ENCODE measurements at regions not wholly inside any gene's neighbourhood (a gene's known extent, or its start where the extent isn't known, plus 50 kb on each side); places are given as distances from the start of the nearest gene placed in this dataset.

DNA sequence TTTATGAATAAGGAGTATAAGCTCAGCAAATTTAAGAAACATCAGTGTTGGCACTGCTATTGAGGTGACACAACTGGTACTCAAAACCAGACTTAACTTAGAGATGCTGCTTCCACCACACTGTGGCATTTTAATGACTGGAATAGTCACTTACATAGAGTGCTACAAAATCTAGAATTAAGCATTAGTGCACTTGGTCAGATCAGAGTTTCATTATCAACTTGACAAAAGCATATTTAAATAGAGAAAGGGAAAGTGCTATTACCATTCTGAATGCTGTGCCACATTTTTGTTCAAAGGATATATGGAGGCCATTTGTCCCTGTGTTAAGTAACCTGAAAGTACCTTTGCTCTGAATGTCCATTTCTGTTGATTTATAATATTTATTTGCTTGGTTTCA is 800.7 kb upstream of the ALCAM start:
- TF ChIP-seq LEF1 (IDR thresholded peaks at IDR 0.05; ENCODE audit: borderline replicate concordance): no peak
- TF ChIP-seq ARNT (IDR thresholded peaks at IDR 0.05): no peak
- TF ChIP-seq PKNOX1 (IDR thresholded peaks at IDR 0.05): no peak
- no peak for TF ChIP-seq NFRKB (IDR thresholded peaks at IDR 0.05)
- TF ChIP-seq FOXM1 (IDR thresholded peaks at IDR 0.05; ENCODE audit: borderline replicate concordance): no peak
- TF ChIP-seq CTBP1 (IDR thresholded peaks at IDR 0.05; ENCODE audit: borderline replicate concordance): no peak
- no peak for TF ChIP-seq L3MBTL2 (conservative IDR thresholded peaks at IDR 0.05)
- TF ChIP-seq ELF4 (IDR thresholded peaks at IDR 0.05): no peak
- TF ChIP-seq SUZ12 (IDR thresholded peaks at IDR 0.05): no peak
- no peak for TF ChIP-seq SP1 (IDR thresholded peaks at IDR 0.05)
- TF ChIP-seq HDGF (IDR thresholded peaks at IDR 0.05; ENCODE audit: borderline replicate concordance): no peak
- TF ChIP-seq BHLHE40 (IDR thresholded peaks at IDR 0.05; ENCODE audit: borderline replicate concordance): no peak
- TF ChIP-seq ZNF384 (IDR thresholded peaks at IDR 0.05): no peak

Measured in HEK293T (cell line).